GM12878 (cell line): ENCODE measurements at regions not wholly inside any gene's neighbourhood (a gene's known extent, or its start where the extent isn't known, plus 50 kb on each side); places are given as distances from the start of the nearest gene placed in this dataset.

Experiments
- ATAC-seq: fragments of 200-7000 bp; cut with Tn5 transposase; 3 replicates; pipeline ENCODE4 v1.9.1; 2020; ENCODE audit warnings: mild to moderate bottlenecking, moderate library complexity
- BruUV-seq: library from RNA; stranded (reverse); fragments of 400-500 nt; replicated peaks from 2 replicates; lab custom pipeline; 2021; lab: Mats Ljungman, UMichigan
- CTCF ChIA-PET: fragments of 300-600 bp; sonication (Branson Sonifier 250); formaldehyde crosslinking; extraction: SDS; loops from one replicate; lab custom pipeline; 2021; ENCODE audit warnings: inconsistent platforms; lab: Yijun Ruan, JAX
- POLR2A ChIA-PET: fragments of 350-600 bp; formaldehyde crosslinking; extraction: SDS; loops from one replicate; lab custom pipeline; 2021; ENCODE audit warnings: inconsistent platforms; lab: Charles Lee
- RAD21 ChIA-PET: fragments of 300-600 bp; sonication (Branson Sonifier 250); formaldehyde crosslinking; loops from one replicate; lab custom pipeline; 2023; ENCODE audit warnings: antibody characterized with exemption; ENCODE audit not compliant: unreplicated experiment; lab: Charles Lee
- SMC1A ChIA-PET: fragments of 300-600 bp; sonication (Branson Sonifier 250); formaldehyde crosslinking; loops from one replicate; lab custom pipeline; 2023; ENCODE audit not compliant: unreplicated experiment, uncharacterized antibody; lab: Charles Lee
- DNase-seq: peaks from one replicate; pipeline ENCODE4 v3.0.0-alpha.2; 2011; ENCODE audit warnings: low read depth, low spot score
- FAIRE-seq: peaks from 3 replicates; lab custom pipeline; 2011; peaks lifted over from hg19 to GRCh38; lab: Jason Lieb, UNC
- H2AFZ ChIP-seq: 2 replicates; pipeline ENCODE4 v1.6.0; 2011; ENCODE audit warnings: low read depth, low read length, control low read depth; ENCODE audit not compliant: control insufficient read depth
- H3K27ac ChIP-seq: 2 replicates; pipeline ENCODE4 v1.5.1; 2011; ENCODE audit warnings: control low read depth; ENCODE audit not compliant: control insufficient read depth, insufficient read depth
- H3K27me3 ChIP-seq, 2 experiments: replicated peaks in 1 of 2; 2 replicates each; pipeline versions ENCODE4 v1.6.0 to v1.6.1; 2011; ENCODE audit warnings: low read length in 1 of 2; ENCODE audit not compliant: control insufficient read depth in 2 of 2, insufficient read depth in 2 of 2
- H3K36me3 ChIP-seq, 2 experiments: 2 replicates each; pipeline ENCODE4 v1.5.1; 2011; ENCODE audit warnings: low read length in 1 of 2; ENCODE audit not compliant: control insufficient read depth in 2 of 2, insufficient read depth in 2 of 2
- H3K4me1 ChIP-seq: 2 replicates; pipeline ENCODE4 v1.6.1; 2011; ENCODE audit warnings: mild to moderate bottlenecking, low read length, moderate library complexity, mixed read lengths; ENCODE audit not compliant: control insufficient read depth, insufficient read depth
- H3K4me2 ChIP-seq: 2 replicates; pipeline ENCODE4 v1.6.0; 2011; ENCODE audit warnings: control low read depth; ENCODE audit not compliant: control insufficient read depth, insufficient read depth
- H3K4me3 ChIP-seq: fragments of 200-600 bp; sonication (generic); 2 replicates; pipeline ENCODE4 v1.5.1; 2016
- H3K79me2 ChIP-seq: 2 replicates; pipeline ENCODE4 v1.6.0; 2011; ENCODE audit warnings: low read length; ENCODE audit not compliant: control insufficient read depth, insufficient read depth
- H3K9ac ChIP-seq: 2 replicates; pipeline ENCODE4 v1.8.0; 2011; ENCODE audit warnings: low read length, control low read depth, mixed read lengths; ENCODE audit not compliant: control insufficient read depth, insufficient read depth
- H3K9me3 ChIP-seq: replicated peaks from 3 replicates; pipeline ENCODE4 v1.5.1; 2011; ENCODE audit warnings: mild to moderate bottlenecking, low read length; ENCODE audit not compliant: control insufficient read depth, insufficient read depth
- H4K20me1 ChIP-seq: 2 replicates; pipeline ENCODE4 v1.6.0; 2011; ENCODE audit not compliant: control insufficient read depth, insufficient read depth
- BCL11A ChIP-seq: IDR thresholded peaks from 2 replicates; pipeline ENCODE4 v1.6.1; 2011; ENCODE audit warnings: low read depth, low read length
- BMI1 ChIP-seq: fragments of 450-650 bp; IDR thresholded peaks from 2 replicates; pipeline ENCODE4 v1.6.1; 2016; ENCODE audit warnings: mild to moderate bottlenecking, moderate library complexity, borderline replicate concordance
- CHD4 ChIP-seq: fragments of 200-600 bp; sonication (generic); IDR thresholded peaks from 2 replicates; pipeline ENCODE4 v1.6.1; 2016; ENCODE audit warnings: mild to moderate bottlenecking
- NKRF ChIP-seq: fragments of 450-650 bp; conservative IDR thresholded peaks from 2 replicates; pipeline ENCODE4 v1.6.1; 2017; ENCODE audit warnings: mild to moderate bottlenecking, moderate library complexity
- PKNOX1 ChIP-seq: fragments of 450-650 bp; IDR thresholded peaks from 2 replicates; pipeline ENCODE4 v1.6.1; 2016; ENCODE audit warnings: mild to moderate bottlenecking
- PML ChIP-seq: IDR thresholded peaks from 2 replicates; pipeline ENCODE4 v1.6.1; 2012; ENCODE audit warnings: low read length, inconsistent platforms
- RUNX3 ChIP-seq: IDR thresholded peaks from 2 replicates; pipeline ENCODE4 v1.6.1; 2012; ENCODE audit warnings: low read length, inconsistent platforms
- SIN3A ChIP-seq: IDR thresholded peaks from 2 replicates; pipeline ENCODE4 v1.6.1; 2012; ENCODE audit warnings: low read depth, low read length, improper control_type of control experiment
- SKIL ChIP-seq: fragments of 450-650 bp; IDR thresholded peaks from 2 replicates; pipeline ENCODE4 v1.6.1; 2017; ENCODE audit warnings: mild to moderate bottlenecking, low read depth, inconsistent platforms; ENCODE audit not compliant: poor library complexity, severe bottlenecking
- SMC3 ChIP-seq: IDR thresholded peaks from 2 replicates; pipeline ENCODE4 v1.6.1; 2011; ENCODE audit warnings: low read length, improper control_type of control experiment, borderline replicate concordance
- SRF ChIP-seq, 2 experiments: IDR thresholded peaks; 2 replicates each; pipeline ENCODE4 v1.6.1; 2011; ENCODE audit warnings: low read depth in 2 of 2, low read length in 2 of 2, mild to moderate bottlenecking in 1 of 2, moderate library complexity in 1 of 2
- SUPT20H ChIP-seq: IDR thresholded peaks from 2 replicates; pipeline ENCODE4 v1.6.1; 2011; ENCODE audit warnings: low read depth, mild to moderate bottlenecking, low read length, moderate library complexity, borderline replicate concordance; ENCODE audit not compliant: control insufficient read depth
- ZBTB4 ChIP-seq: fragments of 450-650 bp; formaldehyde crosslinking; IDR thresholded peaks from 2 replicates; pipeline ENCODE4 v1.4.0; 2022; ENCODE audit warnings: mild to moderate bottlenecking, moderate library complexity
- WGBS: methylation state at CpG from one replicate; pipeline ENCODE4 v1.1.6; 2016; ENCODE audit warnings: low lambda C conversion rate; ENCODE audit not compliant: insufficient replicate concordance, insufficient coverage; ENCODE audit errors: missing lambda C conversion rate; 5-methylcytosine and 5-hydroxymethylcytosine counted together
- in situ Hi-C: fragments of 300-500 bp; cut with MboI; formaldehyde crosslinking; loops from 9 replicates; pipeline ENCODE4 v1.14.3; 2018; ENCODE audit warnings: mixed read lengths
- intact Hi-C: fragments of 100-400 bp; cut with micrococcal nuclease; formaldehyde crosslinking; loops from one replicate; pipeline ENCODE4 v1.14.2; 2022; ENCODE audit not compliant: unreplicated experiment

GRCh38 chr13:22940736-22941135 is 240.0 kb upstream of the SGCG start:
- DNase-seq (no peak), ATAC-seq (no peak), FAIRE-seq (no peak)
- TF ChIP-seq SRF (IDR thresholded peaks at IDR 0.05; ENCODE audit: low read depth in 2 of 2, low read length in 2 of 2) = no peak
- TF ChIP-seq SKIL = no peak
- TF ChIP-seq SUPT20H = no peak
- TF ChIP-seq SMC3 = no peak
- no peak for TF ChIP-seq BCL11A
- TF ChIP-seq RUNX3 = no peak
- no peak for TF ChIP-seq CHD4
- no peak for TF ChIP-seq BMI1
- no peak for TF ChIP-seq NKRF
- no peak for TF ChIP-seq SIN3A
- TF ChIP-seq ZBTB4 (CRISPR knock-in tag) = no peak
- TF ChIP-seq PKNOX1 = no peak
- TF ChIP-seq PML = no peak
- ChIA-PET POLR2A (no interaction called here), SMC1A (no interaction called here), RAD21 (no interaction called here), CTCF (no interaction called here)
- H3K4me3 ChIP-seq = no peak overlapping the region
- no peaks in the 10 kb centered on the region for H3K79me2 ChIP-seq
- H3K4me2 ChIP-seq = no peak overlapping the region
- no peaks in the 10 kb centered on the region; the same call in 2 of the 3 replicates for H3K9me3 ChIP-seq
- no TSS peak for BruUV-seq
- H3K4me1 ChIP-seq = no peaks in the 10 kb centered on the region
- H2AFZ ChIP-seq = no peak overlapping the region
- H3K9ac ChIP-seq = no peak overlapping the region
- H3K27me3 ChIP-seq = no peaks in the 10 kb centered on the region
- in situ Hi-C loops = loop anchor here (5.0 kb wide), 1 partner anchor 1427 kb away; no protein-coding TSS in a partner anchor
- 34% methylated on average over 14 of the region's 14 CpGs for WGBS
- intact Hi-C loops = no loop called here
- H3K27ac ChIP-seq = no peak overlapping the region
- H4K20me1 ChIP-seq = no peaks in the 10 kb centered on the region
- no peaks in the 10 kb centered on the region for H3K36me3 ChIP-seq
